GM23338 (cell line): ENCODE measurements at regions not wholly inside any gene's neighbourhood (a gene's known extent, or its start where the extent isn't known, plus 50 kb on each side); places are given as distances from the start of the nearest gene placed in this dataset.

Experiments
- CREB1 ChIP-seq: fragments of 250-450 bp; sonication (Bioruptor Pico); IDR thresholded peaks from 2 replicates; pipeline ENCODE4 v1.5.0; 2020; ENCODE audit warnings: low read depth, mild to moderate bottlenecking, moderate library complexity
- CTCF ChIP-seq, 2 experiments: fragments of 200-600 bp in 1 of 2; sonication (generic) in 1 of 2; conservative IDR thresholded peaks; 2 replicates each; pipeline versions ENCODE4 v1.5.1 to v1.6.1; 2016 to 2017; ENCODE audit warnings: antibody characterized with exemption in 2 of 2, low read depth in 2 of 2, mild to moderate bottlenecking in 2 of 2, moderate library complexity in 1 of 2
- EZH2 ChIP-seq: fragments of 200-600 bp; sonication (generic); IDR thresholded peaks from one replicate; pipeline ENCODE4 v1.8.0; 2017; ENCODE audit warnings: antibody characterized with exemption, mild to moderate bottlenecking, low read depth; ENCODE audit not compliant: unreplicated experiment
- EZH2phosphoT487 ChIP-seq: fragments of 200-600 bp; sonication (generic); IDR thresholded peaks from one replicate; pipeline ENCODE4 v1.8.1; 2018; ENCODE audit warnings: antibody characterized with exemption; ENCODE audit not compliant: unreplicated experiment
- NANOG ChIP-seq: IDR thresholded peaks from 2 replicates; pipeline ENCODE4 v1.6.1; 2016; ENCODE audit warnings: antibody characterized with exemption, borderline replicate concordance
- POLR2AphosphoS5 ChIP-seq: IDR thresholded peaks from 2 replicates; pipeline ENCODE4 v1.6.1; 2016; ENCODE audit warnings: antibody characterized with exemption, low read depth
- REST ChIP-seq: IDR thresholded peaks from one replicate; pipeline ENCODE4 v1.6.1; 2018; ENCODE audit warnings: antibody characterized with exemption; ENCODE audit not compliant: unreplicated experiment
- ZNF114 ChIP-seq: fragments of 250-450 bp; sonication (Bioruptor Pico); IDR thresholded peaks from 2 replicates; pipeline ENCODE4 v1.5.0; 2020; ENCODE audit warnings: mild to moderate bottlenecking, moderate library complexity
- ZNF462 ChIP-seq: fragments of 250-450 bp; sonication (Bioruptor Pico); IDR thresholded peaks from 2 replicates; pipeline ENCODE4 v1.5.0; 2020; ENCODE audit warnings: mild to moderate bottlenecking, moderate library complexity

- no peak for TF ChIP-seq ZNF462 (CRISPR knock-in tag)
- TF ChIP-seq ZNF114 (CRISPR knock-in tag): no peak
- no peak for TF ChIP-seq NANOG
- no peak for TF ChIP-seq REST
- TF ChIP-seq EZH2: no peak
- no peak for TF ChIP-seq CREB1 (CRISPR knock-in tag)
- no peak for TF ChIP-seq POLR2AphosphoS5
- TF ChIP-seq EZH2phosphoT487: no peak
- TF ChIP-seq CTCF (conservative IDR thresholded peaks at IDR 0.05; ENCODE audit: low read depth in 2 of 2): no peak
Measured at GRCh38 chrX:143998261-143998660, 114.4 kb downstream of the UBE2NL start (continued).
